ENCODE measurements at regions not wholly inside any gene's neighbourhood (a gene's known extent, or its start where the extent isn't known, plus 50 kb on each side); places are given as distances from the start of the nearest gene placed in this dataset.

DNA sequence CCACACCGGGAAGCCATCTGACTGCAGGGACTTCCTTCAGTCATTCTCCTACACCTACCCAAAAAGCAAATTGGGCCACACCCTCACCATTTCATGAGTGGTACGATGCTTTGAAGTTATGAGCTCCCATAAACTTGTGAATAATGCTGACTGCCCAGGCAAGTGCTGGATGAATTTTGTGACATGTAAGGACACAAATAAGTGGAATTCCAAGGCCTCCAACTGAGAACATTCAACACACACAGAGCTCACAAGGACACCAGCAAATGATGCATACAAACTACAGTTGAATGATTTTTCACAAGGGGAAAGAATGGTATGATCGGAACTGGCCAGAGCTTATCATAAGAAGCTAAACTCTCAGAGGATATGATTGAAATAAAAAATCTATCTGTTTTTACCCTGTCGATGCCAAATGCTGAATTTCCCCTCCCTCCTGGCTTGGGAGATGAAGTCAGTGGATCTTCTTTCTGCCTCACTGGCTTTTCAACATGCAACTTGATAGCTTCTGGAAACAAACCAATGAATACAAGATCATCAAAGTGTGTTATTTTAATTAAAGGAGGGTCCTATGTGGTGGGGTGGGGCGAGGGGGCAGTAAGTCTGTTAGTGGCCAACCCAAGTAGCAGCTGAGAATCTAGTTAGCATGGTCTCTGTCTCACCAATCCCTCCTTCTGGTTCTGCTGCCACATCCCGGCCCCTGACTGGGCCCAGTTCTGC lies 123.8 kb downstream of the WT1 start:
- TF ChIP-seq, protein P1, sequence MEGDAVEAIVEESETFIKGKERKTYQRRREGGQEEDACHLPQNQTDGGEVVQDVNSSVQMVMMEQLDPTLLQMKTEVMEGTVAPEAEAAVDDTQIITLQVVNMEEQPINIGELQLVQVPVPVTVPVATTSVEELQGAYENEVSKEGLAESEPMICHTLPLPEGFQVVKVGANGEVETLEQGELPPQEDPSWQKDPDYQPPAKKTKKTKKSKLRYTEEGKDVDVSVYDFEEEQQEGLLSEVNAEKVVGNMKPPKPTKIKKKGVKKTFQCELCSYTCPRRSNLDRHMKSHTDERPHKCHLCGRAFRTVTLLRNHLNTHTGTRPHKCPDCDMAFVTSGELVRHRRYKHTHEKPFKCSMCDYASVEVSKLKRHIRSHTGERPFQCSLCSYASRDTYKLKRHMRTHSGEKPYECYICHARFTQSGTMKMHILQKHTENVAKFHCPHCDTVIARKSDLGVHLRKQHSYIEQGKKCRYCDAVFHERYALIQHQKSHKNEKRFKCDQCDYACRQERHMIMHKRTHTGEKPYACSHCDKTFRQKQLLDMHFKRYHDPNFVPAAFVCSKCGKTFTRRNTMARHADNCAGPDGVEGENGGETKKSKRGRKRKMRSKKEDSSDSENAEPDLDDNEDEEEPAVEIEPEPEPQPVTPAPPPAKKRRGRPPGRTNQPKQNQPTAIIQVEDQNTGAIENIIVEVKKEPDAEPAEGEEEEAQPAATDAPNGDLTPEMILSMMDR (conservative IDR thresholded peaks at IDR 0.05), result no peak
- TF ChIP-seq EZH2 (IDR thresholded peaks at IDR 0.05; ENCODE audit: low read depth), result no peak

All from PC-9 (cell line).